ENCODE measurements at regions not wholly inside any gene's neighbourhood (a gene's known extent, or its start where the extent isn't known, plus 50 kb on each side); places are given as distances from the start of the nearest gene placed in this dataset.

- TF ChIP-seq CTCF (IDR thresholded peaks at IDR 0.05; ENCODE audit: low read depth, low read length, missing input control) (no peak), RXRA (IDR thresholded peaks at IDR 0.05) (no peak), EGR1 (IDR thresholded peaks at IDR 0.05; ENCODE audit: low read depth in 2 of 2) (no peak)
Measured at GRCh38 chr3:151935446-151935845, 62.0 kb downstream of the SUCNR1 start.
